Medulla oblongata (tissue), 1 donor: ENCODE measurements at regions not wholly inside any gene's neighbourhood (a gene's known extent, or its start where the extent isn't known, plus 50 kb on each side); places are given as distances from the start of the nearest gene placed in this dataset.

Experiments used
- DNase-seq: peaks from one replicate; pipeline ENCODE4 v3.0.0-alpha.2; 2015; ENCODE audit errors: extremely low spot score

- no peak for DNase-seq
These were observed 367.6 kb upstream of the ERCC4 start for GRCh38 chr16:13552062-13552959.

- no peak for DNase-seq
These were observed 367.0 kb upstream of the ERCC4 start for GRCh38 chr16:13552960-13553257.

- no peak for DNase-seq
These were observed 366.4 kb upstream of the ERCC4 start for GRCh38 chr16:13553453-13553985.

GRCh38 chr16:13554005-13554404 lies 365.9 kb upstream of the ERCC4 start:
- DNase-seq, result no peak

GRCh38 chr16:13554643-13555042 lies 365.3 kb upstream of the ERCC4 start:
- no peak for DNase-seq

GRCh38 chr16:13557418-13557817 lies 362.5 kb upstream of the ERCC4 start:
- DNase-seq, result no peak

GRCh38 chr16:13558752-13559151 lies 361.2 kb upstream of the ERCC4 start:
- DNase-seq, result no peak

GRCh38 chr16:13559624-13560023 lies 360.3 kb upstream of the ERCC4 start:
- DNase-seq, result no peak

GRCh38 chr16:13560151-13560550 lies 359.8 kb upstream of the ERCC4 start:
- no peak for DNase-seq

- DNase-seq, result no peak
These were observed 358.5 kb upstream of the ERCC4 start for GRCh38 chr16:13561291-13562070.

GRCh38 chr16:13568803-13569202 lies 351.2 kb upstream of the ERCC4 start:
- DNase-seq, result no peak

GRCh38 chr16:13569986-13570385 lies 350.0 kb upstream of the ERCC4 start:
- no peak for DNase-seq

- no peak for DNase-seq
These were observed 348.9 kb upstream of the ERCC4 start for GRCh38 chr16:13571036-13571435.

- no peak for DNase-seq
These were observed 346.1 kb upstream of the ERCC4 start for GRCh38 chr16:13573903-13574302.

GRCh38 chr16:13586051-13586450 lies 333.9 kb upstream of the ERCC4 start:
- no peak for DNase-seq

- DNase-seq, result no peak
These were observed 332.8 kb upstream of the ERCC4 start for GRCh38 chr16:13587181-13587580.

- DNase-seq, result no peak
These were observed 325.1 kb upstream of the ERCC4 start for GRCh38 chr16:13594823-13595222.

GRCh38 chr16:13606804-13607203 lies 313.1 kb upstream of the ERCC4 start:
- DNase-seq, result no peak

GRCh38 chr16:13607289-13607688 lies 312.7 kb upstream of the ERCC4 start:
- DNase-seq, result no peak

- DNase-seq, result no peak
These were observed 308.4 kb upstream of the ERCC4 start for GRCh38 chr16:13611596-13611995.

- DNase-seq, result no peak
These were observed 307.3 kb upstream of the ERCC4 start for GRCh38 chr16:13612623-13613022.

- DNase-seq, result no peak
These were observed 306.8 kb upstream of the ERCC4 start for GRCh38 chr16:13613165-13613564.

GRCh38 chr16:13621639-13622038 lies 298.3 kb upstream of the ERCC4 start:
- no peak for DNase-seq
